ENCODE measurements at regions not wholly inside any gene's neighbourhood (a gene's known extent, or its start where the extent isn't known, plus 50 kb on each side); places are given as distances from the start of the nearest gene placed in this dataset.

GRCh38 chr20:39935901-39936300 lies 753.1 kb downstream of the MAFB start:
- Mint-ChIP-seq H3K27me3 (ENCODE audit: unreplicated experiment) (no peaks in the 10 kb centered on the region), H3K4me3 (ENCODE audit: unreplicated experiment) (no peak overlapping the region), H3K27ac (ENCODE audit: unreplicated experiment) (no peak overlapping the region), H3K36me3 (ENCODE audit: unreplicated experiment) (no peaks in the 10 kb centered on the region), H3K4me1 (ENCODE audit: low read depth, unreplicated experiment) (no peaks in the 10 kb centered on the region), H3K9me3 (ENCODE audit: unreplicated experiment) (no peaks in the 10 kb centered on the region)
- TF ChIP-seq CTCF (IDR thresholded peaks at IDR 0.05; ENCODE audit: partially characterized antibody, unreplicated experiment) = no peak
- DNase-seq = no peak

GRCh38 chr20:39916236-39916765 lies 772.7 kb downstream of the MAFB start:
- no peaks in the 10 kb centered on the region for H3K36me3 Mint-ChIP-seq (ENCODE audit: unreplicated experiment)
- no peaks in the 10 kb centered on the region for H3K4me1 Mint-ChIP-seq (ENCODE audit: low read depth, unreplicated experiment)
- peaks cover 2% of the 10 kb centered on the region for H3K27me3 Mint-ChIP-seq (ENCODE audit: unreplicated experiment)
- H3K27ac Mint-ChIP-seq (ENCODE audit: unreplicated experiment) = no peak overlapping the region
- H3K9me3 Mint-ChIP-seq (ENCODE audit: unreplicated experiment) = no peaks in the 10 kb centered on the region
- DNase-seq = no peak
- no peak overlapping the region for H3K4me3 Mint-ChIP-seq (ENCODE audit: unreplicated experiment)
- TF ChIP-seq CTCF (IDR thresholded peaks at IDR 0.05; ENCODE audit: partially characterized antibody, unreplicated experiment) = no peak

GRCh38 chr20:39913274-39913673 lies 775.8 kb downstream of the MAFB start:
- Mint-ChIP-seq H3K9me3 (ENCODE audit: unreplicated experiment) (no peaks in the 10 kb centered on the region), H3K4me1 (ENCODE audit: low read depth, unreplicated experiment) (no peaks in the 10 kb centered on the region), H3K4me3 (ENCODE audit: unreplicated experiment) (no peak overlapping the region), H3K36me3 (ENCODE audit: unreplicated experiment) (no peaks in the 10 kb centered on the region), H3K27me3 (ENCODE audit: unreplicated experiment) (no peaks in the 10 kb centered on the region), H3K27ac (ENCODE audit: unreplicated experiment) (no peak overlapping the region)
- DNase-seq = no peak
- no peak for TF ChIP-seq CTCF (IDR thresholded peaks at IDR 0.05; ENCODE audit: partially characterized antibody, unreplicated experiment)

GRCh38 chr20:39911497-39911896 lies 777.5 kb downstream of the MAFB start:
- TF ChIP-seq CTCF (IDR thresholded peaks at IDR 0.05; ENCODE audit: partially characterized antibody, unreplicated experiment) = no peak
- H3K36me3 Mint-ChIP-seq (ENCODE audit: unreplicated experiment) = no peaks in the 10 kb centered on the region
- H3K9me3 Mint-ChIP-seq (ENCODE audit: unreplicated experiment) = no peaks in the 10 kb centered on the region
- no peak for DNase-seq
- H3K4me1 Mint-ChIP-seq (ENCODE audit: low read depth, unreplicated experiment) = no peaks in the 10 kb centered on the region
- no peaks in the 10 kb centered on the region for H3K27me3 Mint-ChIP-seq (ENCODE audit: unreplicated experiment)
- H3K4me3 Mint-ChIP-seq (ENCODE audit: unreplicated experiment) = no peak overlapping the region
- H3K27ac Mint-ChIP-seq (ENCODE audit: unreplicated experiment) = no peak overlapping the region

GRCh38 chr20:39910536-39910935 lies 778.5 kb downstream of the MAFB start:
- H3K36me3 Mint-ChIP-seq (ENCODE audit: unreplicated experiment) = no peaks in the 10 kb centered on the region
- H3K9me3 Mint-ChIP-seq (ENCODE audit: unreplicated experiment) = no peaks in the 10 kb centered on the region
- no peak overlapping the region for H3K27ac Mint-ChIP-seq (ENCODE audit: unreplicated experiment)
- H3K4me3 Mint-ChIP-seq (ENCODE audit: unreplicated experiment) = no peak overlapping the region
- no peaks in the 10 kb centered on the region for H3K4me1 Mint-ChIP-seq (ENCODE audit: low read depth, unreplicated experiment)
- no peak for DNase-seq
- no peak for TF ChIP-seq CTCF (IDR thresholded peaks at IDR 0.05; ENCODE audit: partially characterized antibody, unreplicated experiment)
- H3K27me3 Mint-ChIP-seq (ENCODE audit: unreplicated experiment) = no peaks in the 10 kb centered on the region

Data from glutamatergic neuron (in vitro differentiated cells).